Activated naive CD8-positive, alpha-beta T cell treated with anti-CD3 and anti-CD28 coated beads for 36 hours (primary cell): ENCODE measurements at regions not wholly inside any gene's neighbourhood (a gene's known extent, or its start where the extent isn't known, plus 50 kb on each side); places are given as distances from the start of the nearest gene placed in this dataset.

ENCODE experiments used
- DNase-seq: peaks from one replicate; pipeline ENCODE4 v3.0.0; 2021
- H3K27ac Mint-ChIP-seq: one replicate; pipeline ENCODE4 v1.8.0; 2022; ENCODE audit warnings: mild to moderate bottlenecking, moderate library complexity, mixed read lengths
- H3K27me3 Mint-ChIP-seq: one replicate; pipeline ENCODE4 v1.8.0; 2022; ENCODE audit warnings: mild to moderate bottlenecking, mixed read lengths
- H3K36me3 Mint-ChIP-seq: one replicate; pipeline ENCODE4 v1.8.0; 2021; ENCODE audit warnings: mild to moderate bottlenecking, mixed read lengths
- H3K4me1 Mint-ChIP-seq: one replicate; pipeline ENCODE4 v1.8.0; 2021; ENCODE audit warnings: mixed read lengths
- H3K4me3 Mint-ChIP-seq: one replicate; pipeline ENCODE4 v1.8.0; 2022; ENCODE audit warnings: mild to moderate bottlenecking, moderate library complexity, mixed read lengths
- H3K9me3 Mint-ChIP-seq: one replicate; pipeline ENCODE4 v1.8.0; 2022; ENCODE audit warnings: mixed read lengths

DNA sequence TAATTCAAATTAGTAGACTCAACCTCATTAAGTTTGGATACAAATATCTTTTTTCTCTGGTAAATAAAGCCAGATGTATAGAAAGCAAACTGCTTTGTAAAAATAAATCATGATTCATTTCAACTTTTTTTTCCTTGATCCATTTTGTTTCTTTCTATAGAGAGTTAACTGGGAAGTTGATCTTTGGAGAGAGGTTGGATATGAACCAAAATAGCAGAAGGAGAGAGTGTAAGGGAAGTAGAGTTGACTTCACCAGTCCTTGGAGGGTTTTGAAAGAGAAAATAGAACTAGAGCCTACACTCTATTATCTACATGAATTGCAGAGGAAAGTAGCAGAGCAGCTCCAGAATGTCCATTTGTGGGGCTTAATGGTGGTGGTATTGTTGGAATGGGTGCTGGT is 243.8 kb downstream of the ADGRL2 start:
- Mint-ChIP-seq H3K4me1 (no peaks in the 10 kb centered on the region), H3K9me3 (no peaks in the 10 kb centered on the region), H3K27ac (no peak overlapping the region), H3K36me3 (no peaks in the 10 kb centered on the region), H3K4me3 (no peak overlapping the region), H3K27me3 (peaks cover 19% of the 10 kb centered on the region)
- no peak for DNase-seq

DNA sequence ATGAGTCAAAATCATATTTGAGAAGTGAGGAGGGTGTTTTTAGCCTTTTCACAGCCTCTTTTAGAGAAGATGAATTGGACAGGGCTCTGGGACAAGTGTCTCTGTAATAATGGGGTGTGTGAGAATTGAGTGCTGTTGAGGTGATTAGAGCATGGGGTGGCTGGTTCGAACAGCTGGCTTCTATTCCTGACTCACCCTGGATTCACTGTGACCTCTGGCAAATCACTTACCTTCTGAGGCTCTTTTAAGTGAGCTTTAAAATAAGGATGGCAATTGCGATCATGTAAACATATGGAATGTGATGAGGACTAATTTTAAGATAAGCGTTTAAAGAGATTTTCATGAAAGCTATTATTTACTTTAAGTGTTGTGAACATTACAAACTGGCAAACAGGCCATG is 243.4 kb downstream of the ADGRL2 start:
- H3K9me3 Mint-ChIP-seq: no peaks in the 10 kb centered on the region
- no peak for DNase-seq
- H3K4me1 Mint-ChIP-seq: no peaks in the 10 kb centered on the region
- no peak overlapping the region for H3K4me3 Mint-ChIP-seq
- peaks cover 19% of the 10 kb centered on the region for H3K27me3 Mint-ChIP-seq
- no peak overlapping the region for H3K27ac Mint-ChIP-seq
- no peaks in the 10 kb centered on the region for H3K36me3 Mint-ChIP-seq

GRCh38 chr1:82042306-82043060 is 241.7 kb downstream of the ADGRL2 start:
- no peak for DNase-seq
- Mint-ChIP-seq H3K36me3 (no peaks in the 10 kb centered on the region), H3K4me3 (no peak overlapping the region), H3K27ac (no peak overlapping the region), H3K9me3 (no peaks in the 10 kb centered on the region), H3K27me3 (peaks cover 19% of the 10 kb centered on the region), H3K4me1 (no peaks in the 10 kb centered on the region)
